Omental fat pad (tissue), 3 donors: ENCODE measurements at regions not wholly inside any gene's neighbourhood (a gene's known extent, or its start where the extent isn't known, plus 50 kb on each side); places are given as distances from the start of the nearest gene placed in this dataset.

Experiments
- ATAC-seq: fragments of 150-250 bp; one replicate; pipeline ENCODE4 v1.9.1; 2016; ENCODE audit warnings: mild to moderate bottlenecking, moderate library complexity; ENCODE audit not compliant: low FRiP score
- DNase-seq: peaks from one replicate; pipeline ENCODE4 v3.0.0-alpha.2; 2019; ENCODE audit warnings: low spot score
- TF ChIP-seq, protein P1 (sequence below), 3 donors: fragments of 450-650 bp; IDR thresholded peaks; one replicate each; pipeline ENCODE4 v1.5.1; 2016 to 2017; ENCODE audit warnings: antibody characterized with exemption in 3 of 3, mild to moderate bottlenecking in 3 of 3, moderate library complexity in 2 of 3

DNA sequence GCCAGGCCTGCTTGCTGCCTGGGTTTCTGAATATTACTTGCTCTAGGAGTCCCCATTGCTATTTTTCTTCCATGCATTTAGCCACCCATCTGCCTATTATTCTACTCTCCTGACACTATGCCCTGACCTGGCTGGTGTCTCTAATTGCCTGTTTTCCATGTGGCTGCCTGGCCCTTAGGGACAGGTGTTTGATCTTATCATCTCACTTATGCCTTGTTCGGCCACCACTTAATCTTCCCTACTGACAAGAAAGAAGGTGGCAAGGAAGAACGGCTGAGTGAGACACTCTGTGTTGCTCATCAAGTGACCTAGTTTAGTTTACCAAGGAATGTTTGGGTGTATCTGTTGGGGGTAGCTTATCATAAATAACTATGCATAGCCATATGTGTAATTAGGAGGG is 50.4 kb upstream of the RAPH1 start:
- DNase-seq: no peak
- ATAC-seq: no peak
- TF ChIP-seq, protein P1, sequence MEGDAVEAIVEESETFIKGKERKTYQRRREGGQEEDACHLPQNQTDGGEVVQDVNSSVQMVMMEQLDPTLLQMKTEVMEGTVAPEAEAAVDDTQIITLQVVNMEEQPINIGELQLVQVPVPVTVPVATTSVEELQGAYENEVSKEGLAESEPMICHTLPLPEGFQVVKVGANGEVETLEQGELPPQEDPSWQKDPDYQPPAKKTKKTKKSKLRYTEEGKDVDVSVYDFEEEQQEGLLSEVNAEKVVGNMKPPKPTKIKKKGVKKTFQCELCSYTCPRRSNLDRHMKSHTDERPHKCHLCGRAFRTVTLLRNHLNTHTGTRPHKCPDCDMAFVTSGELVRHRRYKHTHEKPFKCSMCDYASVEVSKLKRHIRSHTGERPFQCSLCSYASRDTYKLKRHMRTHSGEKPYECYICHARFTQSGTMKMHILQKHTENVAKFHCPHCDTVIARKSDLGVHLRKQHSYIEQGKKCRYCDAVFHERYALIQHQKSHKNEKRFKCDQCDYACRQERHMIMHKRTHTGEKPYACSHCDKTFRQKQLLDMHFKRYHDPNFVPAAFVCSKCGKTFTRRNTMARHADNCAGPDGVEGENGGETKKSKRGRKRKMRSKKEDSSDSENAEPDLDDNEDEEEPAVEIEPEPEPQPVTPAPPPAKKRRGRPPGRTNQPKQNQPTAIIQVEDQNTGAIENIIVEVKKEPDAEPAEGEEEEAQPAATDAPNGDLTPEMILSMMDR (IDR thresholded peaks at IDR 0.05): no peak

DNA sequence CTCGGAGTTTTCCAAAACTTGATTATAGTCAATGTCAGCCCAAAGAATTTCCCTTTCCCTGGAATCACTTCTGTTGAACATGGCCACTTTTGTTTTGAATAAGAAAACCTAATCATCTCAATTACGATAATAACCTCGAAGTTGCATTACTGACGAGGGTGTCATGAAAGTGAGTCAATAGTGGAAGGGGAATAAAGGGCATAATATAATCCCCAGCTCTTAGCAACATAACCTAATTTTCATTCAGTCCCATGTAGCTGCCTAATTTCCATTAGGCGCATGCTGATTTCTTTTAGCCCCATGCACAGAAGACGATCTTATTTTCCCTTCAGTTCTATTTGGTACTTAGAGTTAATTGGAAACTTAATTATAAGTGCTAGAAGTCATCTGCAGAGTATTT is 51.1 kb upstream of the RAPH1 start:
- DNase-seq (no peak), ATAC-seq (no peak)

DNA sequence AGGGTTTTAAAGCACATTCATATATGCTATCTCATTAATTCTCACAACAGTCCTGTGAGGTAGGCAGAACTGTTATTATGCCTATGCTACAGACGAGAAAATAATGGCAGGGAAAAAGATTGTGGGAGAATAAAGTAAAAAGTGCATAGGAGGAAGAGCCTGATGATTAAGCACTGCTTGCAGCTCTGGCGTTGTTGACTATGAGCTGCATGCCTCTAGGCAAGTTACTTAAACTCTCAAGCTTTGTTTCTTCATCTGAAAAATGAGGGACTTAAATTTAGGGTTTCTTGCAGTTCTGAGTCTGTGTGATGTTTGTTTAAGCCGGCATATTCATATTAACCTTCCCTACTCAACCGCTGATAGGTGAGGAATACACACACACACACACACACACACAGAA is 51.6 kb upstream of the RAPH1 start:
- DNase-seq (no peak), ATAC-seq (no peak)
- TF ChIP-seq, protein P1 (IDR thresholded peaks at IDR 0.05): no peak

More for the DNA sequence above, 51.1 kb upstream of the RAPH1 start:
- TF ChIP-seq, protein P1 (IDR thresholded peaks at IDR 0.05): no peak

DNA sequence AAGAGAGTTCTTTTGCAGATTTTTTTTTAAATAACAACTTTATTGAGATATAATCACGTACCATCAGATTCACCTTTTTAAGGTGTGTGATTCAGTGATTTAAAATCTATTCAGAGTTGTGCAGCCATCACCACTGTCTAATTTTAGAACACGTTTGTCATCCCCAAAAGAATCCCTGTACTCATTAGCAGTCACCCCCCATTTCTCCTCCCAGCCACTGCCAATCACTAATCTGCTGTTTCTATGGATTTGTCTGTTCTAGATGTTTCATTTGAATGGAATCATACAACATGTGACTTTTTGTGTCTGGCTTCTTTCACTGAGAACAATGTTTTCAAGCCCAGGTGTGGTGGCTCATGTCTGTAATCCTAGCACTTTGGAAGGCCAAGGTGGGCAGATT is 55.4 kb upstream of the RAPH1 start:
- ATAC-seq (no peak), DNase-seq (no peak)
- TF ChIP-seq, protein P1 (IDR thresholded peaks at IDR 0.05): no peak

DNA sequence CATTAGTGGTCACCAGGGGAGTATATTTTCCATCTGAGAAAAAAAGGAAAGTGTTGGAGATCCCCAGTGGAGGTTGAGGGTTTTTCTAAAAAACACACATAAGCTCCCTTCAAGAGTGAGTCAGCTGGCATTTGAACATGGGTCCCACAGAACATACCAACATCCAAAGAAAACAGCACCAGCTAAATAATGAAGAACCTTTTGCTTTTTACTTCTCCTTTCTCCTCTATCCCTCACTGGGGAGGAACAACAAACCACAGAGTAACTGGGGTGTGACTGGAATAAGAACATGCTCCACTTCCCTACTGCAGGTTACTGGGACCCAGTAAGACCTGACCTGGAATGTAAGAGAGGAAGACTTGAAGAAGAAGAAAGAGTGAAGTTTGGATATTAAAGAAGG is 56.5 kb upstream of the RAPH1 start:
- ATAC-seq (no peak), DNase-seq (no peak)
- TF ChIP-seq, protein P1 (IDR thresholded peaks at IDR 0.05): no peak

DNA sequence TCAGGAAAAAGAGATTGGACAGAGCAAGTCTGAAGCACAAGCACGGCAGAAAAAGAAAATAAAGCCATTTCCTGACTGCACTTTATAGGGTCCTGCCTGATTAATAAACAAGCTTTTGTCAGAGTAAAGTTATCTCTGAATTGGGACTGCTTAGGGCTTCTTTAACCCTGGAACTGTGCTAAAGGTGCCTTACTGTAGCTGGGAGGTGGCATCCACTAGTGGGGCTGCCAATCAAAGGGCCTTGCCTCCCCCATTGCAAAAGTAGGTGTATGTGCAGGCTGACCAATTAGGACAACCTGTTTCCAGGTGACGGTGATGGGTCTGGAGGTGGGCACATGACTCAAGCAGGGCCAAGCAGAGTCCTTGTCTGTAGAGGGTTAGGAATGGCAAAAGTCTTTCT is 57.4 kb upstream of the RAPH1 start:
- TF ChIP-seq, protein P1 (IDR thresholded peaks at IDR 0.05): no peak
- ATAC-seq: no peak
- DNase-seq: no peak

DNA sequence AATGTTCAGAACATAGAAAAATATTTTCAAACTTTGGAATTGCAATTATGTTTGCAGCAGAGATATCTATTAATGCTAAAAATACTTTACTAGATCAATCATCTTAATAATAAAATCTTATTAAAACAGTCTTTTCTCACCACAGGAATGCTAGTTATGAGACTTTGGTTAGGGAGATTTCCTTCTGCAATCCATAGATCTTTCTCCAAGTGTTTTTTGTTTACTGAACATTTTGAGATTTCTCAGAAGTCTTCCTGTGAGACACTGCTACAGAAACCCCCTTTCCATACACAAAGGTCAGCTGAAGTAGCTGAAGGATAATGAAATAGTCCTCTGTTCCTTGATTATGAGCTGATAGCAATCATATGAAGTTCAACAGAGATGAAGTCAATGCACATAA is 59.4 kb upstream of the RAPH1 start:
- ATAC-seq (no peak), DNase-seq (no peak)
- TF ChIP-seq, protein P1 (IDR thresholded peaks at IDR 0.05): no peak
